ENCODE measurements at regions not wholly inside any gene's neighbourhood (a gene's known extent, or its start where the extent isn't known, plus 50 kb on each side); places are given as distances from the start of the nearest gene placed in this dataset.

DNA sequence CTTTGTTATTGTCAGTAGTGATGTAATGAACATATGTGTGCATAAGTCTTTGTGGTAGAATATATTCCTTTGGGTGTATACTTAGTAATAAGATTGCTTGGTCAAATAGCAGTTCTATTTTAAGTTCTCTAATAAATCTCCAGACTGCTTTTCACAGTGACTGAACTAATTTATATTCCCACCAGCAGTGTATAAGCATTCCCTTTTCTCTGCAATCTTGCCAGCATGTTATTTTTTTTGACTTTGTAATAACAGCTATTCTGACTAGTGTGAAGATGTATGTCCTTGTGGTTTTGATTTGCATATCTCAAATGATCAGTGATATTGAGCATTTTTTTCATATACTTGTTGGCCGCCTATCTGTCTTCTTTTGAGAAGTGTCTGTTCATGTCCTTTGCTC, 111.5 kb upstream of the CDH12 start:
- TF ChIP-seq, protein P1, sequence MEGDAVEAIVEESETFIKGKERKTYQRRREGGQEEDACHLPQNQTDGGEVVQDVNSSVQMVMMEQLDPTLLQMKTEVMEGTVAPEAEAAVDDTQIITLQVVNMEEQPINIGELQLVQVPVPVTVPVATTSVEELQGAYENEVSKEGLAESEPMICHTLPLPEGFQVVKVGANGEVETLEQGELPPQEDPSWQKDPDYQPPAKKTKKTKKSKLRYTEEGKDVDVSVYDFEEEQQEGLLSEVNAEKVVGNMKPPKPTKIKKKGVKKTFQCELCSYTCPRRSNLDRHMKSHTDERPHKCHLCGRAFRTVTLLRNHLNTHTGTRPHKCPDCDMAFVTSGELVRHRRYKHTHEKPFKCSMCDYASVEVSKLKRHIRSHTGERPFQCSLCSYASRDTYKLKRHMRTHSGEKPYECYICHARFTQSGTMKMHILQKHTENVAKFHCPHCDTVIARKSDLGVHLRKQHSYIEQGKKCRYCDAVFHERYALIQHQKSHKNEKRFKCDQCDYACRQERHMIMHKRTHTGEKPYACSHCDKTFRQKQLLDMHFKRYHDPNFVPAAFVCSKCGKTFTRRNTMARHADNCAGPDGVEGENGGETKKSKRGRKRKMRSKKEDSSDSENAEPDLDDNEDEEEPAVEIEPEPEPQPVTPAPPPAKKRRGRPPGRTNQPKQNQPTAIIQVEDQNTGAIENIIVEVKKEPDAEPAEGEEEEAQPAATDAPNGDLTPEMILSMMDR (IDR thresholded peaks at IDR 0.05) = no peak
- no peak for TF ChIP-seq POLR2A (IDR thresholded peaks at IDR 0.05)

All from body of pancreas (tissue), 4 donors.